OCI-LY3 (cell line): ENCODE measurements at regions not wholly inside any gene's neighbourhood (a gene's known extent, or its start where the extent isn't known, plus 50 kb on each side); places are given as distances from the start of the nearest gene placed in this dataset.

Experiments
- H2AFZ ChIP-seq: fragments of 200-600, 300-600 bp; shearing (Covaris generic); 2 replicates; pipeline ENCODE4 v1.6.0; 2014; ENCODE audit warnings: antibody characterized with exemption, low read depth, low read length
- H3K27ac ChIP-seq: fragments of 200-600, 300-600 bp; sonication (generic); 2 replicates; pipeline ENCODE4 v1.5.1; 2014; ENCODE audit warnings: mild to moderate bottlenecking, low read length, moderate library complexity, mixed read lengths
- H3K27me3 ChIP-seq: fragments of 200-600, 300-600 bp; sonication (generic); 2 replicates; pipeline ENCODE4 v1.6.1; 2014; ENCODE audit warnings: low read depth, low read length, mixed read lengths
- H3K36me3 ChIP-seq: fragments of 200-600, 300-600 bp; sonication (generic); replicated peaks from 2 replicates; pipeline ENCODE3; 2014; ENCODE audit warnings: low read depth, low read length, mixed read lengths
- H3K4me1 ChIP-seq: fragments of 300-600, 200-600 bp; sonication (generic); 2 replicates; pipeline ENCODE4 v1.6.1; 2014; ENCODE audit warnings: low read length, mixed read lengths
- H3K4me2 ChIP-seq: fragments of 200-600, 300-600 bp; sonication (generic); 2 replicates; pipeline ENCODE4 v1.6.1; 2014; ENCODE audit warnings: low read length, mixed read lengths
- H3K4me3 ChIP-seq: fragments of 300-600, 200-600 bp; sonication (generic); 2 replicates; pipeline ENCODE4 v1.5.1; 2014; ENCODE audit warnings: antibody characterized with exemption, mild to moderate bottlenecking, low read length, moderate library complexity
- H3K79me2 ChIP-seq: fragments of 300-600, 200-600 bp; shearing (Covaris generic); 2 replicates; pipeline ENCODE4 v1.6.1; 2014; ENCODE audit warnings: mild to moderate bottlenecking, low read length, mixed read lengths
- H3K9ac ChIP-seq: fragments of 300-600, 200-600 bp; shearing (Covaris generic); 2 replicates; pipeline ENCODE4 v1.6.0; 2014; ENCODE audit warnings: mild to moderate bottlenecking, low read length, moderate library complexity
- H3K9me3 ChIP-seq: fragments of 200-600, 300-600 bp; shearing (Covaris generic); 2 replicates; pipeline ENCODE4 v1.6.1; 2014; ENCODE audit warnings: low read length, mixed read lengths; ENCODE audit not compliant: insufficient read depth
- H4K20me1 ChIP-seq: fragments of 200-600, 300-600 bp; sonication (generic); 2 replicates; pipeline ENCODE4 v1.6.1; 2016; ENCODE audit warnings: low read length, mixed read lengths; ENCODE audit not compliant: insufficient read depth
- EZH2phosphoT487 ChIP-seq: fragments of 200-600 bp; shearing (Covaris generic); IDR thresholded peaks from 2 replicates; pipeline ENCODE4 v1.6.1; 2018; ENCODE audit warnings: antibody characterized with exemption, mixed run types, low read depth
- TF ChIP-seq, protein P1 (sequence below): fragments of 200-600, 300-600 bp; sonication (generic); IDR thresholded peaks from 2 replicates; pipeline ENCODE4 v1.5.1; 2014; ENCODE audit warnings: antibody characterized with exemption, low read length, low read depth

DNA sequence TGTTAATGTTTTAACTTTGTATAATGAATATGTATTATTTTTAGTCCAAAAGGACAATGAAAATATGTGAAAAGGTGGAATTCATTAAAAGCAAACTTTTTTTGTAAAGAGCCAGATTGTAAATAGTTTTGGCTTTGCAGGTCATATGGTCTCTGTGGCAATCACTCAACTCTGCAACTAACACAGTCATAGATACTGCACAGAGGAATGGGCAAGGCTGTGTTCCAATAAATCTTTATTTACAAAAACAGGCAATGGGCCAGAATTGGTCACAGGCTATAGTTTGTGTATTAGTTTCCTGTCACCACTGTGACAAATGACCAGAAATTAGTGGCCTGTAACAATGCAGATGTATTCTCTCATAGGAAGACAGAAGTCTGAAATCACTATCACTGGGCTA is 125.4 kb upstream of the PTCH1 start:
- H3K4me1 ChIP-seq = no peaks in the 10 kb centered on the region
- no peak overlapping the region for H3K27ac ChIP-seq
- no peaks in the 10 kb centered on the region for H3K36me3 ChIP-seq
- H3K9ac ChIP-seq = no peak overlapping the region
- H3K4me2 ChIP-seq = no peak overlapping the region
- 0 out of 2 replicates have a peak, but pooled peaks cover 2% of the 10 kb centered on the region for H3K27me3 ChIP-seq
- TF ChIP-seq, protein P1, sequence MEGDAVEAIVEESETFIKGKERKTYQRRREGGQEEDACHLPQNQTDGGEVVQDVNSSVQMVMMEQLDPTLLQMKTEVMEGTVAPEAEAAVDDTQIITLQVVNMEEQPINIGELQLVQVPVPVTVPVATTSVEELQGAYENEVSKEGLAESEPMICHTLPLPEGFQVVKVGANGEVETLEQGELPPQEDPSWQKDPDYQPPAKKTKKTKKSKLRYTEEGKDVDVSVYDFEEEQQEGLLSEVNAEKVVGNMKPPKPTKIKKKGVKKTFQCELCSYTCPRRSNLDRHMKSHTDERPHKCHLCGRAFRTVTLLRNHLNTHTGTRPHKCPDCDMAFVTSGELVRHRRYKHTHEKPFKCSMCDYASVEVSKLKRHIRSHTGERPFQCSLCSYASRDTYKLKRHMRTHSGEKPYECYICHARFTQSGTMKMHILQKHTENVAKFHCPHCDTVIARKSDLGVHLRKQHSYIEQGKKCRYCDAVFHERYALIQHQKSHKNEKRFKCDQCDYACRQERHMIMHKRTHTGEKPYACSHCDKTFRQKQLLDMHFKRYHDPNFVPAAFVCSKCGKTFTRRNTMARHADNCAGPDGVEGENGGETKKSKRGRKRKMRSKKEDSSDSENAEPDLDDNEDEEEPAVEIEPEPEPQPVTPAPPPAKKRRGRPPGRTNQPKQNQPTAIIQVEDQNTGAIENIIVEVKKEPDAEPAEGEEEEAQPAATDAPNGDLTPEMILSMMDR = no peak
- no peak for TF ChIP-seq EZH2phosphoT487
- no peaks in the 10 kb centered on the region for H4K20me1 ChIP-seq
- H2AFZ ChIP-seq = no peak overlapping the region
- H3K4me3 ChIP-seq = no peak overlapping the region
- no peaks in the 10 kb centered on the region for H3K79me2 ChIP-seq
- H3K9me3 ChIP-seq = no peaks in the 10 kb centered on the region

DNA sequence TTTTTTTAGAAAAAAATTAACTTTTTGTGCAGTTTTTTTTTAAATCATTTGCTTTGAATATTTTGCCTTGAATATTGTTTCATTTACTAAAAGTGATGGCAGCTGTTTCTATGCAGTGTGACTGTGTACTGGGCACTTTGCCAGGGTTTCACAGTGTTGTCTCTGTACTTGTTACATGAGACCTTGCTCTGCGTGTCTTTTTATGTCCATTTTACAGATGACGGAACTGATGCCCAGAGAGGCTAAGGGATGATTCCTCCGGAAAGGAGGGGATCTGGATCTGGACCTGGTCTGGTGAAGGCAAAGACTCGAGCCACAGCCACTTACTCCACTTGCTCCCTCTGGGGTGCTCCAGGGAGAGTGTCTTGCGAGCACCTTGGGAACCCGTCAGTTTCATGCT is 124.8 kb upstream of the PTCH1 start:
- no peak overlapping the region for H2AFZ ChIP-seq
- no peaks in the 10 kb centered on the region for H3K36me3 ChIP-seq
- no peaks in the 10 kb centered on the region for H3K4me1 ChIP-seq
- H3K79me2 ChIP-seq = no peaks in the 10 kb centered on the region
- H3K4me2 ChIP-seq = no peak overlapping the region
- H4K20me1 ChIP-seq = no peaks in the 10 kb centered on the region
- no peak overlapping the region for H3K27ac ChIP-seq
- no peak overlapping the region for H3K4me3 ChIP-seq
- H3K9me3 ChIP-seq = no peaks in the 10 kb centered on the region
- H3K9ac ChIP-seq = no peak overlapping the region
- H3K27me3 ChIP-seq = 0 out of 2 replicates have a peak, but pooled peaks cover 6% of the 10 kb centered on the region
- no peak for TF ChIP-seq EZH2phosphoT487
- TF ChIP-seq, protein P1 = no peak

DNA sequence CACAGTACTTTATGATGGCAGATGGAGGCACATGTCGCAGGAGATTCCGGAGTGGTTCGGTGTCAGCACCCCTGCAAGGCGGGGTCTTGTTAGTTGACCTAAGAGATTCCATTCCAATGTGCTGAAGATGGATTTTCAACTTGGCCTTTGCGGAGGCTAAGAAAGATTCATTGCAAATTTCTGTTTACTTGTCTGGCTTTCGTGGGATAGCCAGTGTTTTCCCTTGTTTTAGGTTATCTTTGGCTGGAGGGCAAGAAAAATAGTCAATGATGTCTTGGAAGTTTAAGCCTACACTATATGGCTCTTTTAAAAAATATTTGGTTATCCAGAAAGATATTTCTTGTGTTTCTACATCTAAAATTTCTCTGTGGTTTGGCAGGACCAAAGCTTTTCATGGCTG is 123.6 kb upstream of the PTCH1 start:
- Histone ChIP-seq H4K20me1 (no peaks in the 10 kb centered on the region), H3K27me3 (0 out of 2 replicates have a peak, but pooled peaks cover 6% of the 10 kb centered on the region), H3K4me2 (no peak overlapping the region), H3K36me3 (no peaks in the 10 kb centered on the region), H2AFZ (no peak overlapping the region), H3K27ac (no peak overlapping the region), H3K4me1 (no peaks in the 10 kb centered on the region), H3K9ac (no peak overlapping the region), H3K79me2 (no peaks in the 10 kb centered on the region), H3K9me3 (no peaks in the 10 kb centered on the region), H3K4me3 (no peak overlapping the region)
- TF ChIP-seq, protein P1 = no peak
- TF ChIP-seq EZH2phosphoT487 = no peak

DNA sequence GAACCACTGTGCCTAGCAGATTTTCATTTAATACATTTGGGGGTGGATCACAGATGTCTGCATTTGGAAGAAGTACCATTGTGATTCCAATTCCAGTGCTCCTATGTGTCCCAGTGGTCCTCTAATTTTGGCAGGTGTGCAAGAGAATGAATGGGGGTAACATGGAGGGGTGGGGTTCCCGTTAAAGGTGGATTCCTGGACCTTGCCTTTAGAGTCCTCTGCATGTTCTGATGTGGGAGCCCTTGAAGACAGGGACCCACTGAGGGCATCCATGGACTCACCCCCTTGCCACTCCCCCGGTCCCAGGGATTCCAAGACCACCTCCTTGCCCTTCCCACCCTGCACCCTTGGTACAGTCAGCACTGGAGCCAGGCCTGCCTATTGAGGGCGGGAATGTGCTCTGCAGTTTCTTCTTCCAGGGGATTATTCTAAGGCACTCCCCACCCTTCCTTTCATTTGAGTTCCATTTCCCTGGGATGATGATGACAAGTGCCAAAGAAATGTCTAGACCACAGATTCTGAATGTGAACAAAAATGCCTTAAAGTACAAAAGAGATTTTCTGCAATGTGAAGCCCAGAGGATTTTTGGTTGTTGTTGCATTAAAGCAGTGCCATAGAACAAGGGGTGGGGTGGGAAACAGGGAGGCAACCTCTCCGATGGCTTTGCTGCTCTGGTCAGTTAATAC is 119.4 kb upstream of the PTCH1 start:
- no peak overlapping the region for H2AFZ ChIP-seq
- no peaks in the 10 kb centered on the region for H3K79me2 ChIP-seq
- TF ChIP-seq, protein P1 = no peak
- TF ChIP-seq EZH2phosphoT487 = no peak
- no peaks in the 10 kb centered on the region for H3K36me3 ChIP-seq
- no peak overlapping the region for H3K4me2 ChIP-seq
- no peaks in the 10 kb centered on the region for H4K20me1 ChIP-seq
- no peaks in the 10 kb centered on the region for H3K9me3 ChIP-seq
- no peak overlapping the region for H3K27ac ChIP-seq
- H3K4me3 ChIP-seq = no peak overlapping the region
- 0 out of 2 replicates have a peak, but pooled peaks cover 6% of the 10 kb centered on the region for H3K27me3 ChIP-seq
- H3K4me1 ChIP-seq = no peaks in the 10 kb centered on the region
- no peak overlapping the region for H3K9ac ChIP-seq
